NB4 (cell line): ENCODE measurements at regions not wholly inside any gene's neighbourhood (a gene's known extent, or its start where the extent isn't known, plus 50 kb on each side); places are given as distances from the start of the nearest gene placed in this dataset.

ENCODE experiments used
- CTCF ChIP-seq: IDR thresholded peaks from one replicate; pipeline ENCODE4 v1.5.1; 2012; ENCODE audit warnings: low read depth, low read length
- POLR2A ChIP-seq: IDR thresholded peaks from 2 replicates; pipeline ENCODE4 v1.6.1; 2011; ENCODE audit warnings: mild to moderate bottlenecking; ENCODE audit not compliant: insufficient read length; ENCODE audit errors: extremely low read depth

- no peak for TF ChIP-seq CTCF
- TF ChIP-seq POLR2A: no peak
Observed at GRCh38 chr4:18749391-18749790, 727.8 kb upstream of the LCORL start.
